Coronary artery (tissue), 2 donors: ENCODE measurements at regions not wholly inside any gene's neighbourhood (a gene's known extent, or its start where the extent isn't known, plus 50 kb on each side); places are given as distances from the start of the nearest gene placed in this dataset.

Source experiments
- DNase-seq: peaks from one replicate; pipeline ENCODE4 v3.0.0-alpha.2; 2017; ENCODE audit warnings: low spot score
- H3K27ac ChIP-seq, 2 donors: fragments of 200-600 bp; sonication (generic); one replicate each; pipeline ENCODE4 v1.5.1; 2016 to 2019
- H3K4me3 ChIP-seq: fragments of 200-600 bp; sonication (generic); 2 replicates; pipeline ENCODE4 v1.5.1; 2016; ENCODE audit warnings: mild to moderate bottlenecking, moderate library complexity
- CTCF ChIP-seq: fragments of 200-600 bp; sonication (generic); IDR thresholded peaks from one replicate; pipeline ENCODE4 v1.5.1; 2019; ENCODE audit warnings: antibody characterized with exemption

- no peak for TF ChIP-seq CTCF
- Histone ChIP-seq H3K4me3 (no peak overlapping the region), H3K27ac (no peak overlapping the region)
- DNase-seq, result no peak
Observed at GRCh38 chr13:66138172-66138811, 1091.8 kb downstream of the PCDH9 start.

GRCh38 chr13:66137384-66137783 lies 1092.8 kb downstream of the PCDH9 start:
- no peak for DNase-seq
- no peak overlapping the region for H3K27ac ChIP-seq
- no peak for TF ChIP-seq CTCF
- no peak overlapping the region for H3K4me3 ChIP-seq

DNA sequence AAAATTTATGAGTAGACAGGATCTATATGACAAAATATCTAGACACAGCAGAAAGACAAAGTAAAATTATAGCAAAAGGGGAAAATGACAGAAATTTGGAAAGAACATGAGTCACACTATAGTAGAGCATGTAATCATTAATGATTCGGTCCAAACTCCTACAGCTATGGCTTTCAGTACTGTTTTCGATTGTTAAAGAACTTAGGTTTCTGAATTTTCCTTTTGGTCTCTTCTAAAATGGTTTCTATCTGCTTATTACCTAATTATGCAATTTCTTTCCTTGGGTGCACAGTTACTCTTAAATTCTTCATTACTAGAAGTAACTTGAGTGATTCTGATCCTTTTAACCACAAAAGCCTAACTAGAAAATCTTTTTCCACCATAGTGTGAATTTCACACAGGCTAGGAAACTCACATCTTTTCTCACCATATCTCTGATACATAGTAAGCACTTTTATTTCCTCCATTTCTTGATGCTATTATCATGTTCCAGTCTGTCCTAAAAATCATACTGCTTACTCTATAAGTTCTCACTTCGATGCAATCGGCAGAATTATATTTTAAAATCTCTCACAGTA lies 1101.4 kb downstream of the PCDH9 start:
- no peak overlapping the region for H3K27ac ChIP-seq
- no peak overlapping the region for H3K4me3 ChIP-seq
- DNase-seq, result no peak
- no peak for TF ChIP-seq CTCF

GRCh38 chr13:66128201-66128600 lies 1101.9 kb downstream of the PCDH9 start:
- TF ChIP-seq CTCF, result no peak
- no peak overlapping the region for H3K27ac ChIP-seq
- no peak overlapping the region for H3K4me3 ChIP-seq
- DNase-seq, result no peak

- no peak for DNase-seq
- H3K4me3 ChIP-seq, result no peak overlapping the region
- TF ChIP-seq CTCF, result no peak
- H3K27ac ChIP-seq, result no peak overlapping the region
Observed at GRCh38 chr13:66117563-66117962, 1112.6 kb downstream of the PCDH9 start.

DNA sequence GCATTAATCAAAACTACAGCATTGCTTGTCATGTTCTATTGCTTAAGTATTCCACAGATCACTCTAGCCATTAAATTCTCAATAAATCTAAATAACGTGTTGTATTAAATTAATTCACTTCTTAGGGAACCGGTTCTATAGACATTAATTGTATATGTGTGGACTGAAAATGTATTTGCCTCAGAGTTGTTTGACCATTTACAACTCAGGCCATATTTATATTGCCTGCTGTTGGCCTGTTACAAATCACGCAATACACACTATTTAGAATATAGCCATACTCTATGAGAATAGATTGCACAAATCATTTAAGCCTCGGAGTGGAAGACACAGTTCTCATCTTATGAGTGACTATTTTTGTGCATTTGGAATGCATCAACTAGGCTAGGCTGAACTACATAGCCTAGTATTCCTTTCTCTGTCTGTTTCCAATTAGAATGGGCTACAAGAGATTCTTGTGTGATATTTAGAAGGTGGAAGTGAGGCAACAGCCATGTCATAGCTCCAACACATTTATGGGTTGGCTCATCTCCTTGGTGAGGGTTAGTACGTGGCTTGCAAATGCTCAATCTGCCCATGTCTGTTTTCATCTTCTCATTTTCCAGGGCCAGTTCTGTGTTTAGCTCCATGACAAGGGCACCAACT lies 1116.1 kb downstream of the PCDH9 start:
- H3K4me3 ChIP-seq, result no peak overlapping the region
- no peak overlapping the region for H3K27ac ChIP-seq
- no peak for DNase-seq
- TF ChIP-seq CTCF, result no peak

DNA sequence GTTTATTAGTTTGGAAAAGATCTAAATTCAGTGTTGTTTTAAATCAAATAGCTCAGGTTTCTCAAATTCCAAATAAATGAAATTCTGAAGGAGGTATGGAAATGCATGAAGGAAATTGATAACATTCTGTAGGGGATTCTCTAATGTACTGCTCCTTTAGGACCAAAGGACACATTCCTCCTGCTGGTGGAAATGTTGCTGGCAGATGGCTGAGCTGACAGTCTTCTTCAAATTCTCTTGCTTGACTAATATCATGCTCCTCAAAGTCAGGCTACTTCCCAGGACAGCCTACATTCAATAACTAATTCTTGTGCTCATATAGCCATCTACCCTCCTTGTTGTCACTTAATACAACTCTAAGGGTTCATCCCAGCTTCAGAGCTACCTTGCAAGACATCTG lies 1118.5 kb downstream of the PCDH9 start:
- no peak for TF ChIP-seq CTCF
- DNase-seq, result no peak

More for the DNA sequence above, 1118.5 kb downstream of the PCDH9 start:
- H3K4me3 ChIP-seq, result no peak overlapping the region
- H3K27ac ChIP-seq, result no peak overlapping the region
